ENCODE measurements at regions not wholly inside any gene's neighbourhood (a gene's known extent, or its start where the extent isn't known, plus 50 kb on each side); places are given as distances from the start of the nearest gene placed in this dataset.

- DNase-seq (no peak), ATAC-seq (no peak)
- intact Hi-C loops (cut with DNase I) = no loop called here
Observed at GRCh38 chr4:179485781-179486180, 2043.5 kb upstream of the AGA start.

GRCh38 chr4:179486570-179487335 lies 2044.5 kb upstream of the AGA start:
- DNase-seq (no peak), ATAC-seq (no peak)
- intact Hi-C loops (cut with DNase I) = no loop called here

- DNase-seq = no peak
- intact Hi-C loops (cut with DNase I) = no loop called here
- ATAC-seq = no peak
Observed at GRCh38 chr4:179492260-179493080, 2050.2 kb upstream of the AGA start.

GRCh38 chr4:179503976-179504375 lies 2061.7 kb upstream of the AGA start:
- intact Hi-C loops (cut with DNase I) = no loop called here
- ATAC-seq (no peak), DNase-seq (no peak)

GRCh38 chr4:179509489-179509888 lies 2067.3 kb upstream of the AGA start:
- intact Hi-C loops (cut with DNase I) = no loop called here
- ATAC-seq (no peak), DNase-seq (no peak)

GRCh38 chr4:179521952-179522351 lies 2079.7 kb upstream of the AGA start:
- intact Hi-C loops (cut with DNase I) = no loop called here
- ATAC-seq = no peak
- DNase-seq = no peak

- intact Hi-C loops (cut with DNase I) = no loop called here
- DNase-seq (no peak), ATAC-seq (no peak)
Observed at GRCh38 chr4:179530958-179531357, 2088.7 kb upstream of the AGA start.

GRCh38 chr4:179536694-179537093 lies 2094.5 kb upstream of the AGA start:
- intact Hi-C loops (cut with DNase I) = no loop called here
- DNase-seq (no peak), ATAC-seq (no peak)

- intact Hi-C loops (cut with DNase I) = no loop called here
- DNase-seq (no peak), ATAC-seq (no peak)
Observed at GRCh38 chr4:179539641-179540040, 2097.4 kb upstream of the AGA start.

GRCh38 chr4:179543771-179544170 lies 2101.5 kb upstream of the AGA start:
- no peak for DNase-seq
- ATAC-seq = no peak
- intact Hi-C loops (cut with DNase I) = no loop called here

- DNase-seq = no peak
- intact Hi-C loops (cut with DNase I) = no loop called here
- ATAC-seq = no peak
Observed at GRCh38 chr4:179544496-179544895, 2102.3 kb upstream of the AGA start.

- intact Hi-C loops (cut with DNase I) = no loop called here
- DNase-seq (no peak), ATAC-seq (no peak)
Observed at GRCh38 chr4:179552131-179552530, 2109.9 kb upstream of the AGA start.

GRCh38 chr4:179563741-179564140 lies 2121.5 kb upstream of the AGA start:
- ATAC-seq = peak in 1 of 2 donors; percentile 42
- intact Hi-C loops (cut with DNase I) = no loop called here

GRCh38 chr4:179569549-179569948 lies 2127.3 kb upstream of the AGA start:
- intact Hi-C loops (cut with DNase I) = no loop called here
- DNase-seq (no peak), ATAC-seq (no peak)

More at GRCh38 chr4:179563741-179564140, 2121.5 kb upstream of the AGA start:
- DNase-seq = no peak

GRCh38 chr4:179582164-179582905 lies 2140.1 kb upstream of the AGA start:
- intact Hi-C loops (cut with DNase I) = no loop called here
- ATAC-seq = no peak

GRCh38 chr4:179583221-179583620 lies 2141.0 kb upstream of the AGA start:
- ATAC-seq (no peak), DNase-seq (no peak)
- intact Hi-C loops (cut with DNase I) = no loop called here

More at GRCh38 chr4:179582164-179582905, 2140.1 kb upstream of the AGA start:
- DNase-seq = no peak

GRCh38 chr4:179584101-179584500 lies 2141.9 kb upstream of the AGA start:
- ATAC-seq (no peak), DNase-seq (no peak)
- intact Hi-C loops (cut with DNase I) = no loop called here

GRCh38 chr4:179585761-179586160 lies 2143.5 kb upstream of the AGA start:
- ATAC-seq = no peak
- intact Hi-C loops (cut with DNase I) = no loop called here
- DNase-seq = no peak

GRCh38 chr4:179586460-179586859 lies 2144.2 kb upstream of the AGA start:
- ATAC-seq (no peak), DNase-seq (no peak)
- intact Hi-C loops (cut with DNase I) = no loop called here
